Neural progenitor cell (in vitro differentiated cells): ENCODE measurements at regions not wholly inside any gene's neighbourhood (a gene's known extent, or its start where the extent isn't known, plus 50 kb on each side); places are given as distances from the start of the nearest gene placed in this dataset.

Experiments
- DNase-seq: peaks from one replicate; pipeline ENCODE4 v3.0.0-alpha.2; 2016; ENCODE audit warnings: low spot score
- H2AFZ ChIP-seq: fragments of 200-600 bp; sonication (generic); replicated peaks from 2 replicates; pipeline ENCODE4 v1.6.1; 2016; ENCODE audit warnings: antibody characterized with exemption
- H3F3A ChIP-seq: fragments of 200-600 bp; sonication (generic); 2 replicates; pipeline ENCODE4 v1.6.1; 2016; ENCODE audit warnings: antibody characterized with exemption, low read depth
- H3K27ac ChIP-seq: fragments of 200-600 bp; sonication (generic); 2 replicates; pipeline ENCODE4 v1.5.1; 2016; ENCODE audit warnings: mild to moderate bottlenecking
- H3K27me3 ChIP-seq: fragments of 200-600 bp; sonication (generic); 2 replicates; pipeline ENCODE4 v1.6.1; 2016; ENCODE audit warnings: mild to moderate bottlenecking, moderate library complexity
- H3K36me3 ChIP-seq: fragments of 200-600 bp; sonication (generic); 2 replicates; pipeline ENCODE4 v1.5.1; 2016
- H3K4me1 ChIP-seq: fragments of 200-600 bp; sonication (generic); 2 replicates; pipeline ENCODE4 v1.6.1; 2016; ENCODE audit warnings: mixed run types
- H3K4me2 ChIP-seq: fragments of 200-600 bp; sonication (generic); 2 replicates; pipeline ENCODE4 v1.6.1; 2016
- H3K4me3 ChIP-seq: fragments of 200-600 bp; sonication (generic); 2 replicates; pipeline ENCODE4 v1.5.1; 2016
- H3K79me2 ChIP-seq: fragments of 200-600 bp; sonication (generic); 2 replicates; pipeline ENCODE4 v1.6.1; 2016; ENCODE audit warnings: low read depth
- H3K9ac ChIP-seq: fragments of 200-600 bp; sonication (generic); 2 replicates; pipeline ENCODE4 v1.6.1; 2016
- H3K9me3 ChIP-seq: fragments of 200-600 bp; sonication (generic); 2 replicates; pipeline ENCODE4 v1.5.1; 2016; ENCODE audit warnings: low read depth
- H4K20me1 ChIP-seq: fragments of 200-600 bp; sonication (generic); 2 replicates; pipeline ENCODE4 v1.6.1; 2016; ENCODE audit warnings: low read depth
- H3K27ac Mint-ChIP-seq: 3 replicates; pipeline ENCODE4 v1.8.0; 2021; ENCODE audit warnings: mixed read lengths
- H3K27me3 Mint-ChIP-seq: 2 replicates; pipeline ENCODE4 v1.8.0; 2022; ENCODE audit warnings: low read depth, mild to moderate bottlenecking, inconsistent platforms, moderate library complexity, mixed read lengths; ENCODE audit not compliant: insufficient read depth
- H3K36me3 Mint-ChIP-seq: 3 replicates; pipeline ENCODE4 v1.8.0; 2021; ENCODE audit warnings: mixed read lengths
- H3K4me1 Mint-ChIP-seq: 3 replicates; pipeline ENCODE4 v1.8.0; 2021; ENCODE audit warnings: mixed read lengths
- H3K4me3 Mint-ChIP-seq: 3 replicates; pipeline ENCODE4 v1.8.0; 2021; ENCODE audit warnings: mild to moderate bottlenecking, moderate library complexity, mixed read lengths
- H3K9me3 Mint-ChIP-seq: 3 replicates; pipeline ENCODE4 v1.8.0; 2020; ENCODE audit warnings: mixed read lengths
- EZH2 ChIP-seq: fragments of 200-600 bp; sonication (generic); IDR thresholded peaks from 2 replicates; pipeline ENCODE4 v1.6.1; 2017; ENCODE audit warnings: antibody characterized with exemption, mild to moderate bottlenecking, moderate library complexity
- EZH2phosphoT487 ChIP-seq: fragments of 200-600 bp; sonication (generic); IDR thresholded peaks from 2 replicates; pipeline ENCODE4 v1.6.1; 2017; ENCODE audit warnings: antibody characterized with exemption
- TF ChIP-seq, protein P1 (sequence below): fragments of 200-600 bp; sonication (generic); IDR thresholded peaks from 2 replicates; pipeline ENCODE4 v1.5.1; 2017; ENCODE audit warnings: antibody characterized with exemption, mild to moderate bottlenecking

DNA sequence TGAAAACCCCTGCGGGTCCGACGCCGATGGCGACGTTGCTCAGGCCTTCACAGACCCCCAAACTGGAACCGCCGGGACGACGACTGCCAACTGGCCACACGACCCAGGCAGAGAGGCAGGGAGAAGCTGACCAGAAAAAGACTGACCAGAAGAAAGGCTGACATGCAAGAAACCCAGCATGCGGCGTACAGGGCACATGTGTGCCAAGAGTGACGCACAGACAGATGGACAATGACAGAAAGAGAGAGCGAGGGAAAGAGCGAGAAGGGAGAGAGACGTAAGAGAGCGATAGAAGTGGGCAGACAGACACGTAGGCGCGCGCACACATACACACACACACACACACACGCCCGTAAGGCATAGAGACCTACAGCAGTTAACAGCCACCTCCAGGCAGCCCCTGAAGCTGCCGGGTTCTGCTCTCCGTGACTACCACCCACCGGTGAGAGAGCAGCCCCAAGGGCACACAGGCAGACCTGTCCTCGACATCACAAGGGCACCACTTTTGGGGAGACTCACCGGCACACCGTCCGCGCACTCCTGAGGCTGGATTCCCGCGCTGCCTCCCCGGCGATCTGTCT, 67.2 kb upstream of the ZNF527 start:
- H3K27ac Mint-ChIP-seq = no peak overlapping the region
- no peaks in the 10 kb centered on the region for H3K4me1 Mint-ChIP-seq
- no peaks in the 10 kb centered on the region for H3K79me2 ChIP-seq
- peak overlapping the region; percentile 48 for H3K4me3 ChIP-seq
- H3K4me3 Mint-ChIP-seq = peak overlapping the region; percentile 8
- no peaks in the 10 kb centered on the region for H3K27me3 ChIP-seq
- no peaks in the 10 kb centered on the region for H4K20me1 ChIP-seq
- no peak overlapping the region for H3K27ac ChIP-seq
- H2AFZ ChIP-seq = peak overlapping the region; percentile 85
- H3K9ac ChIP-seq = no peak overlapping the region
- no peaks in the 10 kb centered on the region for H3F3A ChIP-seq
- TF ChIP-seq EZH2 = no peak
- TF ChIP-seq, protein P1, sequence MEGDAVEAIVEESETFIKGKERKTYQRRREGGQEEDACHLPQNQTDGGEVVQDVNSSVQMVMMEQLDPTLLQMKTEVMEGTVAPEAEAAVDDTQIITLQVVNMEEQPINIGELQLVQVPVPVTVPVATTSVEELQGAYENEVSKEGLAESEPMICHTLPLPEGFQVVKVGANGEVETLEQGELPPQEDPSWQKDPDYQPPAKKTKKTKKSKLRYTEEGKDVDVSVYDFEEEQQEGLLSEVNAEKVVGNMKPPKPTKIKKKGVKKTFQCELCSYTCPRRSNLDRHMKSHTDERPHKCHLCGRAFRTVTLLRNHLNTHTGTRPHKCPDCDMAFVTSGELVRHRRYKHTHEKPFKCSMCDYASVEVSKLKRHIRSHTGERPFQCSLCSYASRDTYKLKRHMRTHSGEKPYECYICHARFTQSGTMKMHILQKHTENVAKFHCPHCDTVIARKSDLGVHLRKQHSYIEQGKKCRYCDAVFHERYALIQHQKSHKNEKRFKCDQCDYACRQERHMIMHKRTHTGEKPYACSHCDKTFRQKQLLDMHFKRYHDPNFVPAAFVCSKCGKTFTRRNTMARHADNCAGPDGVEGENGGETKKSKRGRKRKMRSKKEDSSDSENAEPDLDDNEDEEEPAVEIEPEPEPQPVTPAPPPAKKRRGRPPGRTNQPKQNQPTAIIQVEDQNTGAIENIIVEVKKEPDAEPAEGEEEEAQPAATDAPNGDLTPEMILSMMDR = no peak
- TF ChIP-seq EZH2phosphoT487 = no peak
- DNase-seq = peak; percentile 13
- no peaks in the 10 kb centered on the region for H3K27me3 Mint-ChIP-seq
- no peaks in the 10 kb centered on the region for H3K36me3 Mint-ChIP-seq
- peak overlapping the region; percentile 70 for H3K4me2 ChIP-seq
- H3K9me3 Mint-ChIP-seq = peaks cover 33% of the 10 kb centered on the region
- H3K4me1 ChIP-seq = no peaks in the 10 kb centered on the region
- no peaks in the 10 kb centered on the region for H3K36me3 ChIP-seq
- no peaks in the 10 kb centered on the region for H3K9me3 ChIP-seq

DNA sequence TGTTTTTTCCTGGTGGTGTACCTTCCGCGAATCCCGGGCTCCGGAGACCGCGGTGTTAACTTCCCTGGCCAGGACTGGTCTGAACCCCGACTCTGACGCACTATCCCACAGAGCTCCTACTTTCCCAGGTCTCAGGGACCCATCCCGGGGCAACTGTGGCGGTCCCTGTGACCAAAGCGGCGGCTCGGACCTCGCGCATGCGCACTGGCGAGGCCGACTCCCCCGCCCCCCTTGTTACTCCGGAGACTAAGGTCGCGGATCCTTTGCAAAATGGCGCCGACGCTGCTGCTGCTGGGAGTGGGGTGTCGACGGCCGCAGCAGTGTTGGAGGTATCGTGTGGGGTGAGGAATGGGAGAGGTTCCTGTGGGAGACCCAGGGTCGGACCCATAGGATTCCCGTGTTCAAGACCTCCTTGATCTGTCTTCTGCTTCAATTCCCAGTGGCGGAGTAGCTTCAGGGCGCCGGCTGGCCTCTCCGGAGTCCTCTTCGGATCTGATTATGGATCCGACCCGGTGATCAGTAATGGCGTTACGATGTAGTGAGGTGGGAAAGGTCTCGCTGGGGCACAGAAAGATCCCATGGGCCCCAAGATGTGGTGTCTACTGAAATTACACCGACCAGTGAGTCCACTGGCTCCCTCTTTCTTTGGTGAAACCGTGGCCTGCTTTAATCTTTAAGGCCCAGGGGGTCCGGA, 66.6 kb upstream of the ZNF527 start:
- Histone ChIP-seq H3K27me3 (no peaks in the 10 kb centered on the region), H3K9me3 (peaks cover 4% of the 10 kb centered on the region), H3K36me3 (no peaks in the 10 kb centered on the region), H3K4me3 (peak overlapping the region; percentile 48), H4K20me1 (no peaks in the 10 kb centered on the region), H3K9ac (no peak overlapping the region), H3K27ac (no peak overlapping the region), H3K4me2 (peak overlapping the region; percentile 70), H3K79me2 (no peaks in the 10 kb centered on the region), H2AFZ (peak overlapping the region; percentile 85), H3K4me1 (no peaks in the 10 kb centered on the region), H3F3A (no peaks in the 10 kb centered on the region)
- H3K4me1 Mint-ChIP-seq = no peaks in the 10 kb centered on the region
- TF ChIP-seq, protein P1 = no peak
- no peak for TF ChIP-seq EZH2
- TF ChIP-seq EZH2phosphoT487 = no peak
- no peaks in the 10 kb centered on the region for H3K27me3 Mint-ChIP-seq
- H3K9me3 Mint-ChIP-seq = peaks cover 38% of the 10 kb centered on the region
- no peak overlapping the region for H3K27ac Mint-ChIP-seq
- peak; percentile 64 for DNase-seq
- H3K36me3 Mint-ChIP-seq = no peaks in the 10 kb centered on the region
- H3K4me3 Mint-ChIP-seq = peak overlapping the region; percentile 8

DNA sequence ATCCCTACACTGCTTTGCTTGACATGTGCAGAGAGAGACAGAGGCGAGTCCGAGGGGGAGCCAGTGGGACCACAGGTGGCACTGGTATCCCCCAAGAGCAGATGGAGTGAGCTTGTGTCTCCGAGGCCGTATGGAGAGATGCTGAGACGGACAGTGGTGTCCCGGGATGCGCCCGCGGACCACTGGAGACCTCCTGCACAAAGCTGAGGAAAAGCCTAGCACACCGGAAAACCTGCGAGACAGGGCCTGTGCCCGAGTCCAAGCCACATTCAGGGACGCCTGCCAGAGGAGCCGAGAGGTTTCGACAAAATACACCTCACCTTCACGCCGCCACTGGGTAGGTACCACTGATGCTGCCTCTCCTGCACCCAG, 66.0 kb upstream of the ZNF527 start:
- H3K27me3 ChIP-seq = no peaks in the 10 kb centered on the region
- H4K20me1 ChIP-seq = no peaks in the 10 kb centered on the region
- DNase-seq = no peak
- no peak overlapping the region for H3K9ac ChIP-seq
- peaks cover 5% of the 10 kb centered on the region for H3K9me3 ChIP-seq
- Mint-ChIP-seq H3K27ac (no peak overlapping the region), H3K4me1 (no peaks in the 10 kb centered on the region), H3K4me3 (no peak overlapping the region), H3K9me3 (peaks cover 41% of the 10 kb centered on the region), H3K36me3 (no peaks in the 10 kb centered on the region), H3K27me3 (no peaks in the 10 kb centered on the region)
- H3K4me3 ChIP-seq = no peak overlapping the region
- no peaks in the 10 kb centered on the region for H3F3A ChIP-seq
- H3K27ac ChIP-seq = no peak overlapping the region
- no peaks in the 10 kb centered on the region for H3K36me3 ChIP-seq
- no peak overlapping the region for H2AFZ ChIP-seq
- no peaks in the 10 kb centered on the region for H3K4me1 ChIP-seq
- H3K4me2 ChIP-seq = no peak overlapping the region
- TF ChIP-seq, protein P1 = no peak
- TF ChIP-seq EZH2phosphoT487 (no peak), EZH2 (no peak)
- no peaks in the 10 kb centered on the region for H3K79me2 ChIP-seq
